ENCODE measurements at regions not wholly inside any gene's neighbourhood (a gene's known extent, or its start where the extent isn't known, plus 50 kb on each side); places are given as distances from the start of the nearest gene placed in this dataset.

- TF ChIP-seq TCF4 (CRISPR knock-in tag; IDR thresholded peaks at IDR 0.05; ENCODE audit: borderline replicate concordance) (no peak), ZNF8 (CRISPR knock-in tag; IDR thresholded peaks at IDR 0.05) (no peak), TSHZ2 (CRISPR knock-in tag; IDR thresholded peaks at IDR 0.05) (no peak), TOX (CRISPR knock-in tag; IDR thresholded peaks at IDR 0.05; ENCODE audit: borderline replicate concordance) (no peak), ZC3H10 (CRISPR knock-in tag; IDR thresholded peaks at IDR 0.05) (no peak), CREB5 (CRISPR knock-in tag; IDR thresholded peaks at IDR 0.05; ENCODE audit: low read depth) (no peak), PPARA (CRISPR knock-in tag; IDR thresholded peaks at IDR 0.05; ENCODE audit: borderline replicate concordance) (no peak), ZFP30 (CRISPR knock-in tag; IDR thresholded peaks at IDR 0.05) (no peak), ESRRG (CRISPR knock-in tag; IDR thresholded peaks at IDR 0.05) (no peak)
- TF ChIP-seq, protein P1, sequence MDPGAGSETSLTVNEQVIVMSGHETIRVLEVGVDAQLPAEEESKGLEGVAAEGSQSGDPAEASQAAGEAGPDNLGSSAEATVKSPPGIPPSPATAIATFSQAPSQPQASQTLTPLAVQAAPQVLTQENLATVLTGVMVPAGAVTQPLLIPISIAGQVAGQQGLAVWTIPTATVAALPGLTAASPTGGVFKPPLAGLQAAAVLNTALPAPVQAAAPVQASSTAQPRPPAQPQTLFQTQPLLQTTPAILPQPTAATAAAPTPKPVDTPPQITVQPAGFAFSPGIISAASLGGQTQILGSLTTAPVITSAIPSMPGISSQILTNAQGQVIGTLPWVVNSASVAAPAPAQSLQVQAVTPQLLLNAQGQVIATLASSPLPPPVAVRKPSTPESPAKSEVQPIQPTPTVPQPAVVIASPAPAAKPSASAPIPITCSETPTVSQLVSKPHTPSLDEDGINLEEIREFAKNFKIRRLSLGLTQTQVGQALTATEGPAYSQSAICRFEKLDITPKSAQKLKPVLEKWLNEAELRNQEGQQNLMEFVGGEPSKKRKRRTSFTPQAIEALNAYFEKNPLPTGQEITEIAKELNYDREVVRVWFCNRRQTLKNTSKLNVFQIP (CRISPR knock-in tag; IDR thresholded peaks at IDR 0.05; ENCODE audit: borderline replicate concordance, low read depth), result no peak
- no peak for ATAC-seq
Observed at GRCh38 chr2:10504370-10504993, 56.4 kb upstream of the ODC1 start.

DNA sequence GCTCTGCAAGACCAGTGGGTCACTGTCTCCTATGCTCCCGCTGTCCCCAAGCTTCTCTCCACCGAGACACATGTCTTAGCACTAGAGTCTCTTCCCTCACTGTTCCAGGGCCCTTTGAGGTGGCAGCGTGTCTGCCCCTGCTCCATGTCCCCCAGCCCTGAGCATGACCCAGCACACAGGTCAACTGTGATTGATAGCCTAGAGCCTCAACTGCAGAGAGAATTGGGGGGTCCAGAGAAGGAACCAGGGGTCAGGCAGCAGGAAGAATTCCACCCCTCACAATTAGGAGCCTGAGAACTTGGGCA is 54.6 kb upstream of the ODC1 start:
- ATAC-seq, result no peak
- no peak for TF ChIP-seq GLIS3 (CRISPR knock-in tag; IDR thresholded peaks at IDR 0.05)
- TF ChIP-seq TCF4 (CRISPR knock-in tag; IDR thresholded peaks at IDR 0.05; ENCODE audit: borderline replicate concordance), result no peak
- no peak for TF ChIP-seq BACH2 (CRISPR knock-in tag; IDR thresholded peaks at IDR 0.05; ENCODE audit: borderline replicate concordance)

- no peak for ATAC-seq
- TF ChIP-seq ZC3H10 (CRISPR knock-in tag; IDR thresholded peaks at IDR 0.05), result no peak
- no peak for TF ChIP-seq GLIS3 (CRISPR knock-in tag; IDR thresholded peaks at IDR 0.05)
- TF ChIP-seq ISL1 (CRISPR knock-in tag; IDR thresholded peaks at IDR 0.05), result no peak
- TF ChIP-seq TSHZ2 (CRISPR knock-in tag; IDR thresholded peaks at IDR 0.05), result no peak
Observed at GRCh38 chr2:10501980-10502802, 54.1 kb upstream of the ODC1 start.

DNA sequence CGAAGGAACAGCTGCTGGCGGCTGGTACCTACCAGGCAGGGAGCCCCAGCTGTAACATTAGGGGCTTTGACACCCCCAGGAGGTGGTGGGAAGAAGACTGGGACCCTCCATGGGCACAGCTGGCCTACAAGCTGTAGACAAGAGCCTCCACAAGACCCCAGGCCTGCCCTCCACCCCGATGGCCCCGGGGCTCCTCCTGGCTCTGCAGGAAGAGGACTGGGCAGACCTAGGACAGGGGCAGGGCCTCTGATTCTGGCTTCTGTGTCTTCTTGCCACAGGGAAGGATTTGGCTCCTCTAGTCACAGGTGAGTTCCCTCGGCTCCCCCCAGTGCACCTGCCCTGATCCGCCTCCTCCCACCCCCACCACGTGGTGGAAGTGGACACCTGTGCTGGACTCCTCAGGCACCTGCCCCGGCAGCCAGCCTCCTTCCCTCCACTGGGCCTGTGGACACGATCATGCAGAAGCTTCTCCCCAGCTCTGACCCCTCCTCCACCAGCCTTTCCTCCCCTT is 53.4 kb upstream of the ODC1 start:
- no peak for ATAC-seq
- TF ChIP-seq ZNF8 (CRISPR knock-in tag; IDR thresholded peaks at IDR 0.05), result no peak
- TF ChIP-seq ISL1 (CRISPR knock-in tag; IDR thresholded peaks at IDR 0.05), result no peak
- no peak for TF ChIP-seq TSHZ2 (CRISPR knock-in tag; IDR thresholded peaks at IDR 0.05)
- TF ChIP-seq TCF4 (CRISPR knock-in tag; IDR thresholded peaks at IDR 0.05; ENCODE audit: borderline replicate concordance), result no peak
- TF ChIP-seq OSR1 (CRISPR knock-in tag; IDR thresholded peaks at IDR 0.05), result no peak
- TF ChIP-seq ZFP30 (CRISPR knock-in tag; IDR thresholded peaks at IDR 0.05), result no peak
- TF ChIP-seq ZNF565 (CRISPR knock-in tag; conservative IDR thresholded peaks at IDR 0.05; ENCODE audit: low read depth), result no peak
- TF ChIP-seq CSDC2 (CRISPR knock-in tag; IDR thresholded peaks at IDR 0.05), result no peak
- no peak for TF ChIP-seq PPARA (CRISPR knock-in tag; IDR thresholded peaks at IDR 0.05; ENCODE audit: borderline replicate concordance)
- TF ChIP-seq ZFP3 (CRISPR knock-in tag; IDR thresholded peaks at IDR 0.05), result no peak
- no peak for TF ChIP-seq ESRRG (CRISPR knock-in tag; IDR thresholded peaks at IDR 0.05)
- no peak for TF ChIP-seq ARNTL (CRISPR knock-in tag; IDR thresholded peaks at IDR 0.05; ENCODE audit: borderline replicate concordance, low read depth)
- no peak for TF ChIP-seq GLIS3 (CRISPR knock-in tag; IDR thresholded peaks at IDR 0.05)
- TF ChIP-seq TOX (CRISPR knock-in tag; IDR thresholded peaks at IDR 0.05; ENCODE audit: borderline replicate concordance), result no peak
